WTC11 (cell line): ENCODE measurements at regions not wholly inside any gene's neighbourhood (a gene's known extent, or its start where the extent isn't known, plus 50 kb on each side); places are given as distances from the start of the nearest gene placed in this dataset.
"Not testable (repeated sequence)": the region's sequence is repeated elsewhere in the genome, so short reads cannot be mapped to it uniquely, and the experiment has no call there.

Experiments
- ATAC-seq: fragments of 200-7000 bp; cut with Tn5 transposase; 2 replicates; pipeline ENCODE4 v1.10.0; 2021; ENCODE audit warnings: mild to moderate bottlenecking, moderate library complexity
- CTCF ChIA-PET: fragments of 300-600 bp; sonication (Branson Sonifier 250); formaldehyde crosslinking; loops from one replicate; lab custom pipeline; 2021; ENCODE audit warnings: antibody characterized with exemption; lab: Charles Lee
- POLR2A ChIA-PET: fragments of 350-600 bp; sonication (Branson Sonifier 250); formaldehyde crosslinking; loops from one replicate; lab custom pipeline; 2021; ENCODE audit warnings: antibody characterized with exemption; lab: Charles Lee
- DNase-seq: peaks from one replicate; pipeline ENCODE4 v3.0.0; 2021; ENCODE audit warnings: low spot score
- H3K27ac Mint-ChIP-seq: 2 replicates; pipeline ENCODE4 v1.8.0; 2021; ENCODE audit warnings: mixed read lengths
- H3K27me3 Mint-ChIP-seq: 2 replicates; pipeline ENCODE4 v1.8.0; 2021; ENCODE audit warnings: low read depth, mild to moderate bottlenecking, moderate library complexity, mixed read lengths
- H3K36me3 Mint-ChIP-seq: 2 replicates; pipeline ENCODE4 v1.8.0; 2021; ENCODE audit warnings: mixed read lengths
- H3K4me1 Mint-ChIP-seq: 2 replicates; pipeline ENCODE4 v1.8.0; 2022; ENCODE audit warnings: mixed read lengths
- H3K4me3 Mint-ChIP-seq: 2 replicates; pipeline ENCODE4 v1.8.0; 2021; ENCODE audit warnings: mild to moderate bottlenecking, moderate library complexity, mixed read lengths
- H3K9me3 Mint-ChIP-seq: 2 replicates; pipeline ENCODE4 v1.8.0; 2021; ENCODE audit warnings: mixed read lengths
- AFF4 ChIP-seq: sonication (generic); formaldehyde crosslinking; IDR thresholded peaks from 2 replicates; pipeline ENCODE4 v1.8.1; 2023; ENCODE audit warnings: mild to moderate bottlenecking, missing genetic modification reagents, borderline replicate concordance
- ARID4B ChIP-seq: sonication (generic); formaldehyde crosslinking; IDR thresholded peaks from 2 replicates; pipeline ENCODE4 v1.8.0; 2023; ENCODE audit warnings: missing genetic modification reagents, mild to moderate bottlenecking, borderline replicate concordance
- ATF6 ChIP-seq: sonication (generic); formaldehyde crosslinking; IDR thresholded peaks from 2 replicates; pipeline ENCODE4 v1.8.1; 2023; ENCODE audit warnings: mild to moderate bottlenecking, missing genetic modification reagents
- CREB1 ChIP-seq: sonication (generic); formaldehyde crosslinking; IDR thresholded peaks from 2 replicates; pipeline ENCODE4 v1.8.0; 2023; ENCODE audit warnings: mild to moderate bottlenecking, missing genetic modification reagents
- ERG ChIP-seq: fragments of 250-450 bp; sonication (Bioruptor Pico); IDR thresholded peaks from 2 replicates; pipeline ENCODE4 v1.8.0; 2021; ENCODE audit warnings: mild to moderate bottlenecking
- ETV6 ChIP-seq: sonication (generic); formaldehyde crosslinking; IDR thresholded peaks from 2 replicates; pipeline ENCODE4 v1.8.1; 2022; ENCODE audit warnings: mild to moderate bottlenecking, missing genetic modification reagents
- FOXP1 ChIP-seq: sonication (generic); formaldehyde crosslinking; IDR thresholded peaks from 2 replicates; pipeline ENCODE4 v1.8.0; 2022; ENCODE audit warnings: missing genetic modification reagents, mild to moderate bottlenecking, moderate library complexity, borderline replicate concordance
- GRHL2 ChIP-seq: fragments of 250-450 bp; sonication (Bioruptor Pico); IDR thresholded peaks from 2 replicates; pipeline ENCODE4 v1.8.0; 2022; ENCODE audit warnings: mild to moderate bottlenecking, moderate library complexity; ENCODE audit not compliant: insufficient replicate concordance, severe bottlenecking
- GTF2I ChIP-seq: fragments of 250-450 bp; sonication (Bioruptor Pico); conservative IDR thresholded peaks from 2 replicates; pipeline ENCODE4 v1.4.0; 2021; ENCODE audit warnings: mild to moderate bottlenecking
- JAZF1 ChIP-seq: fragments of 250-450 bp; sonication (Bioruptor Pico); IDR thresholded peaks from 2 replicates; pipeline ENCODE4 v1.9.0; 2021; ENCODE audit warnings: moderate library complexity, mild to moderate bottlenecking, inconsistent platforms
- JUN ChIP-seq: sonication (generic); formaldehyde crosslinking; IDR thresholded peaks from 2 replicates; pipeline ENCODE4 v1.8.0; 2023; ENCODE audit warnings: mild to moderate bottlenecking, missing genetic modification reagents
- MAX ChIP-seq: sonication (generic); formaldehyde crosslinking; IDR thresholded peaks from 2 replicates; pipeline ENCODE4 v1.8.0; 2022; ENCODE audit warnings: mild to moderate bottlenecking, missing genetic modification reagents
- MYBL2 ChIP-seq: sonication (generic); formaldehyde crosslinking; IDR thresholded peaks from 2 replicates; pipeline ENCODE4 v1.8.1; 2023; ENCODE audit warnings: mild to moderate bottlenecking, moderate library complexity, missing genetic modification reagents
- PRRX2 ChIP-seq: fragments of 250-450 bp; sonication (Bioruptor Pico); IDR thresholded peaks from 2 replicates; pipeline ENCODE4 v1.8.0; 2021; ENCODE audit warnings: mild to moderate bottlenecking
- SMAD3 ChIP-seq: sonication (generic); formaldehyde crosslinking; IDR thresholded peaks from 2 replicates; pipeline ENCODE4 v1.8.0; 2022; ENCODE audit warnings: missing genetic modification reagents, mild to moderate bottlenecking, borderline replicate concordance
- ZBTB21 ChIP-seq: sonication (generic); formaldehyde crosslinking; IDR thresholded peaks from 2 replicates; pipeline ENCODE4 v1.8.1; 2023; ENCODE audit warnings: mild to moderate bottlenecking, missing genetic modification reagents, borderline replicate concordance
- ZNF121 ChIP-seq: sonication (generic); formaldehyde crosslinking; IDR thresholded peaks from 2 replicates; pipeline ENCODE4 v1.8.0; 2023; ENCODE audit warnings: missing genetic modification reagents
- ZNF263 ChIP-seq: sonication (generic); formaldehyde crosslinking; IDR thresholded peaks from 2 replicates; pipeline ENCODE4 v1.8.1; 2022; ENCODE audit warnings: low read depth, mild to moderate bottlenecking, moderate library complexity, missing genetic modification reagents

- TF ChIP-seq ARID4B (CRISPR knock-in tag) (no peak), SMAD3 (CRISPR knock-in tag) (no peak), AFF4 (CRISPR knock-in tag) (no peak), JUN (CRISPR knock-in tag) (no peak), GRHL2 (CRISPR knock-in tag) (no peak), JAZF1 (CRISPR knock-in tag) (no peak), GTF2I (CRISPR knock-in tag) (no peak), ZNF121 (CRISPR knock-in tag) (no peak)
Measured at GRCh38 chr4:95949136-95949765, 109.4 kb downstream of the PDHA2 start (continued).

GRCh38 chr4:95949808-95950207, 109.9 kb downstream of the PDHA2 start:
- Mint-ChIP-seq H3K27me3 (no peaks in the 10 kb centered on the region), H3K27ac (no peak overlapping the region), H3K9me3 (peaks cover 49% of the 10 kb centered on the region), H3K36me3 (peaks cover 28% of the 10 kb centered on the region), H3K4me1 (peaks cover 14% of the 10 kb centered on the region)
- ATAC-seq (no peak), DNase-seq (no peak)
- POLR2A ChIA-PET = no interaction called here
- CTCF ChIA-PET = no interaction called here
- TF ChIP-seq ZBTB21 (no peak), CREB1 (no peak), ZNF263 (CRISPR knock-in tag) (no peak), GTF2I (CRISPR knock-in tag) (no peak), FOXP1 (CRISPR knock-in tag) (no peak), SMAD3 (CRISPR knock-in tag) (no peak)
- TF ChIP-seq, all 79 proteins: peak for 0
- no peak overlapping the region for H3K4me3 Mint-ChIP-seq

- H3K27me3 Mint-ChIP-seq, POLR2A ChIA-PET, H3K27ac Mint-ChIP-seq, H3K4me3 Mint-ChIP-seq, DNase-seq, CTCF ChIA-PET: not testable (repeated sequence)
- Mint-ChIP-seq H3K4me1 (peaks cover 14% of the 10 kb centered on the region), H3K36me3 (peaks cover 15% of the 10 kb centered on the region), H3K9me3 (peaks cover 35% of the 10 kb centered on the region)
- peak; percentile 56 for ATAC-seq
Measured at GRCh38 chr4:95952538-95952937, 112.6 kb downstream of the PDHA2 start.

- DNase-seq (no peak), ATAC-seq (no peak)
- Mint-ChIP-seq H3K4me1 (peaks cover 14% of the 10 kb centered on the region), H3K9me3 (peaks cover 29% of the 10 kb centered on the region), H3K27ac (no peak overlapping the region), H3K27me3 (no peaks in the 10 kb centered on the region), H3K4me3 (no peak overlapping the region), H3K36me3 (peaks cover 10% of the 10 kb centered on the region)
- ChIA-PET CTCF (no interaction called here), POLR2A (no interaction called here)
- TF ChIP-seq ETV6 (CRISPR knock-in tag) (no peak), PRRX2 (CRISPR knock-in tag) (no peak), MYBL2 (CRISPR knock-in tag) (no peak), MAX (CRISPR knock-in tag) (no peak), ERG (CRISPR knock-in tag) (no peak), ATF6 (CRISPR knock-in tag) (no peak)
Measured at GRCh38 chr4:95956094-95956493, 116.2 kb downstream of the PDHA2 start.
